Endothelial cell of hepatic sinusoid (primary cell): ENCODE measurements at regions not wholly inside any gene's neighbourhood (a gene's known extent, or its start where the extent isn't known, plus 50 kb on each side); places are given as distances from the start of the nearest gene placed in this dataset.
"Not testable (repeated sequence)": the region's sequence is repeated elsewhere in the genome, so short reads cannot be mapped to it uniquely, and the experiment has no call there.

Experiments
- in situ Hi-C: cut with HindIII; loops from 2 replicates; pipeline ENCODE4 v1.10.0; 2017; ENCODE audit warnings: low sequenced_read_pairs

DNA sequence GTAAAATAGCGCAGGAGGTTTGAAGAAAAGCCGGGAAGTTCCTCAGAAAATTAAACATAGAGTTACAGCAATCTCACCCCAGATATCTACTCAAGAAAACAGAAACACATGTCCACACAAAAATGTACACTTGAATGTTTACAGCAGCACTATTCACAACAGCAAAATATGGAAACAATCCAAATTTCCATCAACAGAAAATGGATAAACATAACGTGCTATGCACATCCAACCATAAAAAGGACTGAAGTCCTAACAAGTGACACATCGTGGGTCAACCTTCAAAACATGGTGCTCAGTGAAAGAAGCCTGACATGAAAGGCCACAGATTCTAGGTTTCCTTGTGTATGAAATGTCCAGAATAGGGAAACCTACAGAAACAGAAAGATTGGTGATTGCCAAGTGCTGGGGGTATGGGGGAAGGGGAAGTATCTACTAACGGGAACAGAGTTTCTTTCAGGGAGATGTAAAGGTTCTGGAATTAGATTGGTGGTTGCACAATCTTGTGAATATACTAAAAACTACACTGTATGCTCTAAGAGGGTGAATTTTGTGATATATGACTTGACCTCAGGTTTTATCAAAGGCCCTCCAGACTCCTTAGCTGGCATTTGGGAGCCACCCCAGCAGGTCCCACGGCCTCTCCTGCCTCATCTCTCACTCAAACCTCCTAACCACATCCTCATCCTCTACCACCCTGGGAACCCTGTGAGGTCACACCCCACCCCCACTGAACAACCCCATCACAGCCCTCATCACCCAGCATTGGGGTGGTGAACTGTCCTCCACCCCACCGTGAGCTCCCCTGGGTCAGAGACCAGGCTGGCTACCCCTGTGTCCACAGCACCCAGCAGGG lies 69.2 kb upstream of the PRR5 start:
- in situ Hi-C loops = no loop called here

DNA sequence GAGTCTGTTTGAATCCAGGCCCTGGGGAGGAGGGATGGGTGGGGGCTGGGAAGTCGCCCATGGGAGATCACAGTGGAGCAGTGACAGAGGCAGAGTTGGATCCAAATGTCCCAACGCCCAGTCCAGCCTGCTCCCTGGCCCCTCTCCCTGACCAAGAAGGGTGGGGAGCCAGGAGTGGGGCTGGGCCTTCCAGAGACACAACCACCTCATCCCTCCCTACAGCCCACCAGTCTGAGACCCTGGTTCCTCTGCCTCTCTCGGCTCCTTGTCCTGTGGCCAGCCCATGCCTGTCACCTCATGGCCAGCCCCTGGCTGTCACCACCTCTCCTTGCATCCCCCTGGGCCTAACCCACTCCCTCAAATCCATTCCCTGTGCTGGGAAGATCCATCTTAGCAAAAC lies 71.2 kb upstream of the PRR5 start:
- in situ Hi-C loops = no loop called here

DNA sequence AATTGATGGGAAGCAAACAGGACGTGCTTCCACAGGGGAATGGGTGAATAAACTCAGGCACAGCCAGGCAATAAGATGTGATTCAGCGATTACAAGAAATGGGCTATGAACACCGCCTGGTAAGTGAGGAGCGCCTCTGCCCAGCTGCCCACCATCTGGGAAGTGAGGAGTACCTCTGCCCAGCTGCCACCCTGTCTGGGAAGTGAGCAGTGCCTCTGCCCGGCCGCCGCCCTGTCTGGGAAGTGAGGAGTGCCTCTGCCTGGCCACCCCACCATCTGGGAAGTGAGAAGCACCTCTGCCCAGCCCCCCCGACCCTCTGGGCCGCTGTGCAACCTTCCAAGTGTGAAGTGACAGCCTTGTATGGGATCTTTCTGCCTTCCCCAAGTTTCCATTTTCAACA lies 73.2 kb upstream of the PRR5 start:
- in situ Hi-C loops = no loop called here

DNA sequence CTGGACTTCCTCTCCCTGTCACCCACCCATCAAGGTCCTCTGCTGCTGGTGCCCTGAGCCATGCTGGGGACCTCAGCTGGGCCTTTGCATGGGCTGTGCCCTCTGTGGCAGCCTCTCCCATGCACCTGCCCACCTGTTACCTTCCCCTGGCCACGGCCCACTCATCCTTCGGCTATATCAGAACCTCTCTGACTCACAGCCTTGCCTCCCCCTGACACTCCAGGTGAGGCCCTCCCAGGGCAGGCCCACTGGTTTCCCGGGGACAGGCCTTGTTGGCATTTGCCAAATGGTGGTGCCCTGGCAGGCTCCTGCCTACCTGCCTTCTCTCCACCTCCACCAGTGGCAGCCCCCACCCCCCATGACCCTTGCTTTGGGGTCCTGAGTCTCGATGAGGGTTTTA lies 73.7 kb upstream of the PRR5 start:
- in situ Hi-C loops = no loop called here

DNA sequence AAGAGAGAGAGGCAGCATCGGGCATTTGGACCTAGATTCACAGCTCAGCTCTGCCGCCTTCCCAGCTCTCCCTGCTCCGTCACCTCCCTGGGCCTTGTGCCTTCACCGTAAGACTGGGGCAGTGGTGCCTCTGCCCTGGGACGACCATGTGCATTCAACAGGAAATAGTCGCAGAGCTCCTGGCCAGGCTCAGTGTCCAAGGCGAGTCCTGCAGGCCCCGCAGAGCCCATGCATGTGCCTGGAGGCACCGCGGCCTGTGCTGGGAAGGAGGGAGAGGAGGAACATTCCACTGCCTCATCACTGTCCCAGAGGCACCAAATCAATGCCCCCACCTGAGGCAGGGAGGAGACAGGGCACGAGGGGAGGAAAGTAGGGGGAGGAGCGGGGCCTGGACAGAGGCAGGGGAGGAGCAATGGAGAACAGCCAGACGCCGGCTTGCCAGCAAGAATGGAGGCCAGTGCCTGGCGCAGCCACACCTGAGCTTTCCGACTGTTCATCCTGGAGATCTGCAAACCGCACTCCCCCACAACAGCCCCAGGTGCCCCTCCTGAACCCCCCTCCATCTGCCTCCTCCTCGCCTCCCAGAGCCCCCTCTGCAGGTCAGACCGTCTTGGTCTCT lies 74.4 kb upstream of the PRR5 start:
- in situ Hi-C loops = no loop called here

DNA sequence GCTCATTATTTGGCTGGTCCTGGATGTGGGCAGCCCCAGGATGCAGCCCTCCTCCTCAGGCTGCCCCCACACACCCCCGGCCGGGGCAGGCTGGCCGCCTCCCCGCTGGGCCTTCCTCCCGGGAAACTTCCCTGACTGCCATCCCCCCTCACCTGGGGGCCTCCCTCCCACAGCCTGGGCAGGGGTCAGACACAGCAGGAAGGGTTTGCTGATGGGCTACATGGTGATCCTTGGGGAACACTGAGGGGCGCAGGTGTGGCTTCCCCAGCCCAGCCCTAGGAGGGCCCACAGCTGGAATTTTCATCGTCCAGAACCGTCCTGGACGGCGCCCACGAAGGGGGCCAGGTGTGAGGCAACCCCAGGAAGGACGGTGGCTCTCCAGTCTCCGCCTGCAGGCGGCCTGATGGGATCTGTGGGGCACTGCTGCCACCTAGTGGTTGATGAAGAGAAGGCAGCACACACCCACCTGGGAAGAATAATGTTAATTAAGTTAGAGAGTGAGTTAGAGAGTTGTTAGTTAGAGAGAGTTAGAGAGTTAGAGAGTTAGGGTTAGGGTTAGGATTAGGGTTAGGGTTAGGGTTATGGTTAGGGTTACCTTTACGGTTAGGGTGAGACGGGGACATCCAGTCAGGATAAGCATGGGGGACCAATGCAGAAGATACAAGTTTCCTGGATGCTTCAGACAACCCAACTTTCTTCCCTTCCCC lies 75.9 kb upstream of the PRR5 start:
- in situ Hi-C loops = no loop called here

DNA sequence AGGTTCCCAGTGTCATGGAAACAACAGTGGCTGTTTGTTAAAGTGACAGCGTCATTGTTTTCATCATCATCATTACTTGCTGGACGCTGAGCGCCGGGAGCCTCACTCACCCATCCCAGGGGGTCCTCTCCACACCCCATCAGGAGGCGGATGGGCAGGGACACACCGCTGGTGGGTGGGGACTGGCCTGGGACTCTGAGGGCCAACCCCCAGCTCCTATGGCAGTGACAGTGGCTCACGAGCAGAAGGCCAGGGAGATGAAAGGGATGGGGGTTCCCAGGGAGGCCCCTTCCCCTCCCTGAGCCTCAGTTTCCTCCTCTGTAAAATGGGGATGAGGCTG lies 76.6 kb upstream of the PRR5 start:
- in situ Hi-C loops = no loop called here

DNA sequence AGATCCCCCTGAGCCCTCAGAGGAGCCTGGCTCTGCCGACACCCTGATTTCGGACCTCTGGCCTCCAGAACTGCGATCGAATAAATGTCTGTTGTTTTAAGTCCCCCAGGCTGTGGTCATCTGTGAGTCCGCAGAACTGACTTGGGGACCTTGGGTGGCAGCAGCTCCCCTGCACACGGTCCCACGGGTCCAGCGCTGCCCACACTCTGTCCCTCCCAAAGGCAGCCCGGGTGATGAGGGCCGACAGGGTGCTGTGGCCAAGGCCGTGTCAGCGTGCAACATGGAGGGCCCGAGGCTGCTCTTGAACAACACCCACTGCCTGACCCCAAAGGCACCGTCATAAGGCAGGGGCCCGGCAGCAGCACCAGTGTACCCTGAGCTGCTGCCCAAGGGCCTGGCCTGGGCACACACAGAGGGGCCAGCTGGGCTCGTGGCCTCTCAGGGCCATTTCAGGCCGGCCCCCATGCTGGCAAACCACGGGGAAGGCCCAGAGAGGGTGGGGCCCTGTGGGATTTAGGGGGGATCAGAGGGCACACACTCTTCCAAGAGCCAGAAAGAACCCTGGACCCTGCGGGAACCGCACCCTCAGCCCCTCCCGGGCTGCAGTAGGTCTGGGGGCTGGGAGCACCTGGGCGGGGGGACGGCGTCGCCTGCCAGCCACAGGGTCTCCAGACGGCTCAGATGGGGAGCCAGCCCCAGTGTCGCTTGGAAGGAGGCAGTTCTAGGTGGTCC lies 77.1 kb upstream of the PRR5 start:
- in situ Hi-C loops = no loop called here

DNA sequence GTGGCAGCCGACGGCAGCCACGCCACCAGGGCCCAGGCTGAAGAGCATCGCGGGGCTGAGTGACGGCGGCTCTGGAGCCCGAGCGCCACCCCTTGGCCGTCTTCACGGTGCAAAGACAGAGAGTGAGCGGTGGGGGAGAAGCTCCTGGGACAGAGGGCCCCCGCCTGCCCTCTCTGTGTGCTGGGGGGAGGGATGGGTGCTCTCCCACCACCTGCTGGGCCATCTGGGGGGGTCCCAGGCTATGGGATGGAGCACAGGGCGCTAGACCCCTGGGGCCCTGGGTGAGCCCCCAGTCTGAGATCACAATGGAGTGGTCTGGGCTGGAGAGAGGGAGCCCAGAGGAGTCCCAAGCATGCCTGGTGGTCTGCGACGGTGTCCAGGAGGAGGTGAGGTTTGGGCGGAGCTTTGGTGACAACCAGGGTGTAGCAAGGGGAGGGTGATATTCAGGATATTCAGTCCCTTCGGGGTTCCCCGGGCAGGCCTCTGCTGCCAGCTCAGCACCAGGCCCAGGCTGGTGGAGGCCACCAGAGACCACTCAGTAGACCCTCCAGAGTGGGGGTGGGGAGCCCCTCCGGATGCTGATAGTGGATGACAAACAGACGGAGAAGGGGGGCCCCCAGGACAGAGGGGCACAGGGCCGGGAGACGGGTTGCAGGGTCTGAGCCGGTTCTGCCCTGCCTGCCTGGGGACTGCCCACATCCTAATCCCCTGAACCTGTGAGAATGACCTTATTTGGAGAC lies 78.1 kb upstream of the PRR5 start:
- in situ Hi-C loops = no loop called here

DNA sequence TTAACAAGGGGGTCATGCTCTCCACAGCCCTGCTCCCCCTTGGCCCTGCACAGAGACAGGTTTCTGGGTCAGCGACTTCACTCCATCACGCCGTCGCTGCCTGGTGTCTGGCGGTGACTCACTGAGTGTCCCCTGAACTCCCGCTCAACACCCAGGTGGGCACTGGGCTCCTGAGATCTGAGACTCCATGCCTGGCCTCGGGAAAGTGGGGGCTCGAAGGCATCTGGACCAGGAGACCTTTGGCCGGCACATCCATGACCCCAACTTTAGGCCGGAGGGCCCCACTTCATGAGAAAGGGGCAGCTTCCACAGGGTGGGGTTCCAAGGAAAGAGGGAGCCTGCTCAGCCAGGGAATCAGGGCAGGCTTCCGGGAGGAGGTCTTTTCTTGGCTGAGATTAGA lies 79.3 kb upstream of the PRR5 start:
- in situ Hi-C loops = no loop called here

DNA sequence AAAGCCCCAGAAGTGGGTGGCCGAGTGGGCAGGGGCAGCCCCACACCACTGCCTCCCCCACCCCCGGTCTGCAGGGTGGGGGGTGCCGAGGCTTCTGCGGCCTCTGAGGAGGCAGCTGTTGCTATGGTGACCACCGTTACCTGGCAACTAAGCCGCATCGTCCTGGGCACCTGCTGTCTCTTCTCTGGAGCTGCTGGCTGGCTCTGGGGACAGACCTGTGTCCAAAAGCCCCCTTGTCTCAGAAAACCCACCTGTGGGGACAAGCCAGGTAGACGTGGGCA lies 79.9 kb upstream of the PRR5 start:
- in situ Hi-C loops = no loop called here

DNA sequence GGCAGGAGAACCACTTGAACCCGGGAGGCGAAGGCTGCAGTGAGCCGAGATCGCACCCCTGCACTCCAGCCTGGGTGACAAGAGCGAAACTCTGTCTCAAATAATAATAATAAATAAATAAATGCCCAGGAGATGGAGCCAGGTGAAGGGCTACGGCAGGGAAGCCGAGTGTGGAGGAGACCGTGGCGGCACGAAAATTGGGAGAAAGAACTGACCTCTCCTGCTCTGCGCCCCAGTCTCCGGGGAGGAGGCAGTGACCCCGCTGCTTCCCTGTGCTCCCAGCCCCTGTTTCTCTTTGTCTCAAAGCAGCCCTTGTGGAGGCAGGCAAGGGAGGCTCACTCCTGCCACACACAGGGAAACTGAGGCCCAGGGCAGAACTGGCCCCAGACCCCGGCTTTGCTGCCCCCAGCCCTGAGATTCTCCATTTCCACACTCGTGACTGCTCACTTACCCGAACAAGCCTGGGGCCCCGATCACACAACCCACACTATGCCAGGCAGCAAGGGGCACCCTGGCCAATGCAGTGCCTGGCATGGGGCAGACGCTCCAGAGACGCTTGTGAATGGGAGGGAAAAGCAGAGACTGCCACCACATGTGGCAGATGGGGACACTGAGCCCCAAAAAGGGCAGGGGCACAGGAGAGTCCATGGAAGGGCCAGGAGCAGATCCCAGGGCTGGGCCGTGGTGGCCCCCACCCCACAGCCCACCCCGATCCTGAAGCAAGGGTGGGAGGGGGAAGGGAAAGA lies 80.4 kb upstream of the PRR5 start:
- in situ Hi-C loops = no loop called here

DNA sequence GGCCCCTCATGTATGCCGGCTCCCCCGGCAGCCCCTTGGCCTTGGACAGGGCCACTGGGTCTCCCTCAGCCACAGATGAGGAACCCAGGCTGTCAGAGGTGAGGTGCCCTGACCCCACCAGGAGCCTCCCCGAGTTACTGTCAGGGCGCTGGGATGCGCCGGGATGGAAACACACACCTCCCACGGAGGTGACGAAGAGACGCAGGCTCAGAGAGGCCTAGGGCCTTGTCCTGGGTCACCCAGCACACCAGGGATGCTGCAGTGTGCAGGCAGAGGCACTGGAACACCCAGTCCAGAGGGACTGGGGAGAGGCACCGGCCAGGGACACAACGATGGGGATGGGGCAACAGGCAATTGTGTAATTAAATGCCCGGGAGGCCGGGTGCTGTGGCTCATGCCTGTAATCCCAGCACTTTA lies 81.2 kb upstream of the PRR5 start:
- in situ Hi-C loops = no loop called here

DNA sequence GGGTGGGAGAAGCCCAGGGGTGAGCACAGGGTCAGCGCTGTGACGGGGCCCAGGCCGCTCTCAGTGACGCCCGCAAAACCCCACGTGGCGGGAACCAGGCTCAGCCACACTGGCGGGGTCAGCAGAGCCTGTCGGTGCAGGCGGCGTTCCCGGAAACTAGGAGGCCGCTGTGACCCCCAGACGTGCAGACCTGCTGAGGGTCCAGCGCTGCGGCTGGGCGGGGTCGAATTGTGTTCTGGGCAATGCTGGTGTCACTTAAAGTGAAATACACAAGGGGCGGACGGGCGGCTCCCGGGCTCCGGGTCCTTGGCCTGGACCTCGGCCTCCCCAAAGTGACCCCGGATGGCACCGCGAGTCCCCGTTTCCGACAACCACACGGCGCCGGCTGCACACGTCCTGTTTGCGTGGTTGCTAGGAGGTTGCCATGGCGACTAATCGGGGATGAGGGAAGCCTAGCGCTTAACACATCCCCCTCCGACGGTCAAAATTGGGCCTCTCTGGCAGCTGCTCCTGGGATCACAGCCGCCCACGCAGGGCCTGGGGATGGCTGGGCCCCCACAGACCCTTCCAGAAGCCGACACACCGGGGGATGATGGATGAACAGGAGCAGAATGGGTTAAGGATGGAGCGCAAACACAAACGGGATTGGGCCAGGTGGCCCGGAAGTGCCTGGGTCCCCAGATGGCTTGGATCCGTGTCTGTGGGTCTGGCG lies 81.7 kb upstream of the PRR5 start:
- in situ Hi-C loops = no loop called here

DNA sequence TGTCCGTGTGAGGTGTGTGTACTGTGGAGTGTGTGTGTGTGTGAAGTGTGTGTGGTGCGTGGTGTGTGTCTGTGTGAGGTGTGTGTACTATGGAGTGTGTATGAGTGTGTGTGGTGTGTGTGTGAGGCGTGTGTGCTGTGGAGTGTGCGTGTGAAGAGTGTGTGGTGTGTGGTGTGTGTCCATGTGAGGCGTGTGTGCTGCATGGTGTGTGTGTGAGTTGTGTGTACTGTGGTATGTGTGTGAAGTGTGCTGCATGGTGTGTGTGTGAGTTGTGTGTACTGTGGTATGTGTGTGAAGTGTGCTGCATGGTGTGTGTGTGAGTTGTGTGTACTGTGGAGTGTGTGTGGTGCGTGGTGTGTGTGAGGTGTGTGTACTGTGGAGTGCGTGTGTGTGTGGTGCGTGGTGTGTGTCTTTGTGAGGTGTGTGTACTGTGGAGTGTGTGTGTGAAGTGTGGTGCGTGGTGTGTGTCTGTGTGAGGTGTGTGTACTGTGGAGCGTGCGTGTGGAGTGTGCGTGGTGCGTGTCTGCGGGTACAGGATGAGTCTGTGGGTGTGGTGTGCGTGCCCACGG lies 82.4 kb upstream of the PRR5 start:
- in situ Hi-C loops = not testable (repeated sequence)

DNA sequence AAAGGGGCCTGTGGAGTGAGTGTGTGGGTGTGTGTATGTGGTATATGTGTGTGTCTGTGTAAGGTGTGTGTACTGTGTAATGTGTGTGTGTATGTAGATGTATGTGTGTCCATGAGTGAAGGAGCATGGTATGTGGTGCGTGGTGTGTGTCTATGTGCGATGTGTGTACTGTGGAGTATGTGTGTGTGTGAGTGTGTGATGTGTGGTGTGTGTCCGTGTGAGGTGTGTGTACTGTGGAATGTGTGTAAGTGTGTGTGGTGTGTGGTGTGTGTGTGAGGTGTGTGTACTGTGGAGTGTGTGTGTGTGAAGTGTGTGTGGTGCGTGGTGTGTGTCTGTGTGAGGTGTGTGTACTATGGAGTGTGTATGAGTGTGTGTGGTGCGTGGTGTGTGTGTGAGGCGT lies 83.1 kb upstream of the PRR5 start:
- in situ Hi-C loops = not testable (repeated sequence)

DNA sequence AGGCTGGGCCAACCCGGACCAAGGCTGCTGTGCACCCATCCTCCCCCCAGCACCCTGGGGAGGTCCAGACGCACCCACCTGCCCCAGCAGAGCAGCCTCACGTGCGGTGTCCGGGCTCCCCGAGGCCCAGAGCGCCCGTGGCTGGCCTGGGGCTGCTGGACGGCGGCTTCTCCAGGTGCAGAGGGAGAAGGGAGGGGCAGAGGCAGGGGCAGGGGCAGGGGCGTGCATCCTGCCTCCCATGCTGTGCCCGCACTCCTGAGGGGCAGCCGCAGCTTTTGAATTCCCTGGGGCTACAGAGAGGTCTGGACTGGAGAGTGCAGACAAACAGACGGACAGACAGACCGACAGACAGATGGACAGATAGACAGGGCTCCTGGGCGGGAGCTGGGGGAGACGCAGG lies 83.6 kb upstream of the PRR5 start:
- in situ Hi-C loops = no loop called here

DNA sequence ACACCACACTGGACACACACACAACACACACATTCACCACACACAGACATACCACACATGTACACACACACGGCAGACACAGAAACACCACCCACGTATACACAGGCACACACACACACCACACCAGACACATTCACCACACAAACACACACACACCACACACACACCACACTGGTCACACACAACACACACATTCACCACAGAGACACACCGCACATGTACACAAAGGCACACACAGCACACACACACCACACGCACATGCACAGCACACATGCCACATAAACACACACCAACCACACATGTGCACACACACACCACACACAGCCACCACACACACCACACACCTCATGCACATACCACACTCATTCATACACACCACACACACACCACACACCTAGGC lies 84.2 kb upstream of the PRR5 start:
- in situ Hi-C loops = no loop called here

DNA sequence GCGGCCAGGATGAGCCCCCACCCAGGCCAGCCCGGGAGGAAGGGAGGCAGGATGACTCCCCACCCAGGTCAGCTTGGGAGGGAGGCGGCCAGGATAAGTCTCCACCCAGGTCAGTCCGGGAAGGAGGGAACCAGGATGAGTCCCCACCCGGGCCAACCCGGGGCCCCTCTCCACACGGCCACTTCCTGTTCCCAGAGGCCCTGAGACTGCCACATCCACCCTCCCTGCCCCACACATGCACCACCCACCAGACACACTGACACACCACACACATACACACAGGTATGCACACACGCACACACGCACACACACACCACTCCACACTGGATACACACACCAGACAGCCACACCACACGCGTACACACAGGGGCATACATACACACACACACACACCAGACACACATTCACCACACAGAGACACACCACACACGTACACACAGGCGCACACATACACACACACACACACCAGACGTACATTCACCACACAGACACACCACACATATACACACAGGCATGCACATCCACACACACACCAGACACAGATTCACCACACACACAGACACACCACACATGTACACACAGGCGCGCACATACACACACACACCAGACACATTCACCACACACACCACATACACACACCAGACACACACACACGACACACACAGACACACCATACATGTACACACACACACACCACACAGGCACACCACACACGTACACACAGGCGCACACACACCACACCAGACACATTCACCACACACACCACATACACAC lies 84.9 kb upstream of the PRR5 start:
- in situ Hi-C loops = no loop called here
